HFF-Myc (cell line): ENCODE measurements at regions not wholly inside any gene's neighbourhood (a gene's known extent, or its start where the extent isn't known, plus 50 kb on each side); places are given as distances from the start of the nearest gene placed in this dataset.

Experiments
- DNase-seq: peaks from one replicate; pipeline ENCODE4 v3.0.0-alpha.2; 2011; ENCODE audit warnings: low read depth; ENCODE audit errors: extremely low read depth
- H3K4me3 ChIP-seq: replicated peaks from 2 replicates; pipeline ENCODE4 v1.5.1; 2011; ENCODE audit warnings: low read depth, mild to moderate bottlenecking, control low read depth, low read length
- CTCF ChIP-seq: IDR thresholded peaks from 2 replicates; pipeline ENCODE4 v1.5.1; 2012; ENCODE audit warnings: mild to moderate bottlenecking, low read depth, low read length, control low read depth; ENCODE audit errors: missing control alignments

DNA sequence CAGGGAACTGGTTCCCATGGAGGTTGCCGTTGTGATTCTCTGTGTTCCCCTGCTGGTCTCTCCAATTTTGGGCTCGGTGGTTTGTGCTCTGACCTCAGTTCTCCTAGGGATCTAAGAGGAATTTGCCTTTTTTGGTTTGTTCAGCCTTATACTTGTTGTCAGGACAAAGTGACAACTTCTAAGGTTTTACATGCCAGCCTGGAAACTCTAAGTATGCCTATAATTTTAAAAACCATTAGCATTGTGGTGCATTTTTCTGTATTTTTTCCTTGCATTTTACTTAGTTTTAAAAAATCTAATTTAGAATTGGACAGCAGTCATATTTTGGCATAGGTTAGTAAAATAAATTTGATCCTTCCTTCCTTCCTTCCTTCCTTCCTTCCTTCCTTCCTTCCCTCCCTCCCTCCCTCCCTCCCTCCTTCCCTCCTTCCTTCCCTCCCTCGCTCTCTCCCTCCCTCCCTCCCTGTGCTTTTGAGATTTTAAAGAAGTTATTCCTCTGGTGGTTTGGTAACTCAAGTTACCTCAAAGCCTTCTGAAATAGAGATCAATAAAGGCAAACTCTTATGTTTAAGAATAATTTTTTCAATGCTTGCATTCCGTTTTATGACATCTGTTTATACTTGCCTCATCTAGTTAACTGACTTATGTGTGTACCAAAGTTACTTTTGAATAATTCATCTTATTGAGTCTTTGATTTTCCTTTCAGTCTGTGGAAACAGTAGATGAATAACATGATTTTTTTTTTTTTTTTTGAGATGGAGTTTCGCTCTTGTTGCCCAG, 141.3 kb upstream of the RGS17 start:
- H3K4me3 ChIP-seq: no peak overlapping the region
- DNase-seq: no peak
- no peak for TF ChIP-seq CTCF

DNA sequence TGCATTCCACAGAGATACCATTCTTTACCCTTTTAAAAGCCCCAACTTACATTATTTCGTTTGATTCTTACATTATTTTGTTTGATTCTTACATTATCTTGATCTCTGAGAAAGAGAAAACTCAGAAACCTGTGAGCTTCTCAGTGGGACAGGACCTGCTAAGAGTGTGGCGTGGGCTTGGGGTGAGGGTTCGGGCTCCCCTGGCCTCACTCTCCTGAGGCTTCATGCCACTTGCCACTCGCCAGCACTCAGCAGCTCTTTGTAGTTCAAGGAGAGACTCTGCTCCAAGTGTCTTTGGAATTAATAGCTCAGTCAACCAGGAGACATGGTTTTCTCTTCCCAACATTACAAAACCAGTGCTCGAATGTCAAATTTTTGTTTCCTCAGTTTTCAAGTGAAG, 132.4 kb upstream of the RGS17 start:
- TF ChIP-seq CTCF: no peak
- no peak overlapping the region for H3K4me3 ChIP-seq
- DNase-seq: no peak

GRCh38 chr6:153251326-153251725, 120.2 kb upstream of the RGS17 start:
- no peak overlapping the region for H3K4me3 ChIP-seq
- no peak for DNase-seq
- TF ChIP-seq CTCF: no peak

DNA sequence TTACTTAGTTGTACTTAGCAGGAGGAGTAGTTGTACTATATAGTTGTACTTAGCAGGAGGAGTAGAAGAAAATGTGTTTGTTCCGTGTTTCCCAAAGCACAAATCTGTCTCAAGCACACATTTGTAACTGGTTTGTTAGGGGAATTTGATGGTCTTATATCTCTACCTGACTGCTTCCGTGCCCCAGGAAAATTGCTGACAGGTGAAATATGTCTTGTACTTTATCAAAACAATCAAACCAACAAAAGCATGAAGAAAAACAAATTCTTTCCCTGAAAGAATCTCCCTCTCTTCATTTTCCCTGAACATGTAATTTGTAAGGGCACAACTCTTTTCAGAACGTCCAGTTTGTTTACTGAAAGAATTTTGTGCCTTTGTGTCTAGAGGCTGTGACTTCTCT, 106.6 kb upstream of the RGS17 start:
- H3K4me3 ChIP-seq: no peak overlapping the region
- DNase-seq: no peak
- TF ChIP-seq CTCF: no peak

DNA sequence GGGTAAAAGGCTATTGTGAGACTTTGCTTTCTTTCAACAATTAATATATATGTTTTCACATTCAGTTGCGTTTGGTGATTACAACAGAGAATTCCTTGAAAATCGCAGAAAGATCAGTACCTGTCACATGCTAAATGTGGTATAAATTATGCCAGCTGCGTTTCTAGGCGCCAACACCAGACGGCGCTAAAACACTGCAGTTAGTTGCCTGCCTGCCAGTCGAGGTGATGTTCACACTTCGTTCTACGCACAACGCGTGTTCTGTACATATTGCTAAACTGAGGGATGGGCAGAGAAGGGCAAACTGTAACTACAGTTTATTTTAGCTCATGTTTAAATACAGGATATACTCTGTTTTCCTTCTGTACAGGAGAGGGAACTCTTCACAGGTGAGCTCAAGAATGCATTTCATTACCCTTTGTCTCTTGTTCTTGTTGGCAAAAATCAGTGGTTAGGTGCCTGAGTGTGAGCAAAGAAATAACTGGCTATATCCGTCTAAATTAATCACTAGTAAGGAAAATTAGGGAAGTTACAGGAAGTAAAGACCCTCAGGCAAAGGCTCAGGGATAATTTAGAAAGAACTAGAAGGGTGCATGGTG, 100.1 kb upstream of the RGS17 start:
- H3K4me3 ChIP-seq: no peak overlapping the region
- peak; percentile 97 for TF ChIP-seq CTCF

GRCh38 chr6:153218184-153218792, 87.2 kb upstream of the RGS17 start:
- no peak overlapping the region for H3K4me3 ChIP-seq
- TF ChIP-seq CTCF: no peak
- no peak for DNase-seq

More for the DNA sequence above, 100.1 kb upstream of the RGS17 start:
- no peak for DNase-seq
